ENCODE measurements at regions not wholly inside any gene's neighbourhood (a gene's known extent, or its start where the extent isn't known, plus 50 kb on each side); places are given as distances from the start of the nearest gene placed in this dataset.

GRCh38 chr2:83014462-83014861 is 1444.6 kb downstream of the SUCLG1 start:
- TF ChIP-seq CTCF (IDR thresholded peaks at IDR 0.05; ENCODE audit: borderline replicate concordance, extremely low read depth, low read length, poor library complexity, severe bottlenecking) (no peak), EZH2 (IDR thresholded peaks at IDR 0.05; ENCODE audit: borderline replicate concordance, low read depth, low read length, severe bottlenecking) (no peak)
